ENCODE measurements at regions not wholly inside any gene's neighbourhood (a gene's known extent, or its start where the extent isn't known, plus 50 kb on each side); places are given as distances from the start of the nearest gene placed in this dataset.

DNA sequence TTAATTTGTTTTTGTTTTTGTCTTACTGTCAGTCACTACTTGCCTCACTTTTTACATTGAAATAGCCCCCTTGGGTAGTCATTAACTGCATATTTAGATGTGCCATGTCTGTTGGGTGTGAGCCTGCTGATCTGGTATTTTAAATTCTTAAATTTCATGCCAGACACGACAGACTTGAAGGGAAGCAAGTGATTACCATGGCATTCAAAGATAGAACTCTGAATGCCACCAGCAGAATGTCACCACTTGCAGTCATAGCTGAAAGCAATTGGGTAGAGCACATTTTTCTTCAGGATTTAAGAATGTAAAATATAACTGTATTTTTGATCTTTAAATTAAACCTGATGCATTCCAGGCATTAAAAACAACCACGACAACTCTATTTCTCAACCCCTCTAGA, 396.5 kb upstream of the ATP10A start:
- TF ChIP-seq CTCF (IDR thresholded peaks at IDR 0.05), result no peak
- TF ChIP-seq POLR2A (IDR thresholded peaks at IDR 0.05), result no peak

Measured in body of pancreas (tissue), 4 donors.